HG03039 (cell line): ENCODE measurements at regions not wholly inside any gene's neighbourhood (a gene's known extent, or its start where the extent isn't known, plus 50 kb on each side); places are given as distances from the start of the nearest gene placed in this dataset.
A peak's percentile ranks its signal among the peaks of the same experiment; 100 is the strongest.
"Not testable (repeated sequence)": the region's sequence is repeated elsewhere in the genome, so short reads cannot be mapped to it uniquely, and the experiment has no call there.

Experiments used
- ATAC-seq: cut with Tn5 transposase; IDR thresholded peaks from one replicate; pipeline ENCODE4 v1.9.1; 2021; ENCODE audit warnings: mild to moderate bottlenecking, moderate library complexity; ENCODE audit not compliant: unreplicated experiment

DNA sequence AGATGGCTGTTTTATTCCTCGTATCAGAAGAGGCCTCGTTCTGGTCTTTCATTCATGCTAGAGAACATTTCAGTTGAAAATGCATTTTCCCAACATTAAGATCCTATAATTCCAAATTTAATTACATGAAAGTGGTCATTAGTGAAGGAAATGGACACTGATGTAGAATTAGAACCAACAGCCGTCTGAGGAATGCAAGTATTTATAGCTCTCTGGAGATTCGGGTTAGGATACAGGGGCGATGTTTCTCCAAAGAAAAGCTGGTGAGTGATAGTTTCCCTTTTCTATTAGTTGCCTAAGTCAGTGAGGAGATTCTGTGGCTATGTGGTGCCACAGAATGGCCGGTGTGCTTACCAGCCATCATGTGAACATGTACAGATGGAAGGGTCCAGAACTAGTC is 109.0 kb upstream of the IL12A start:
- ATAC-seq: no peak

DNA sequence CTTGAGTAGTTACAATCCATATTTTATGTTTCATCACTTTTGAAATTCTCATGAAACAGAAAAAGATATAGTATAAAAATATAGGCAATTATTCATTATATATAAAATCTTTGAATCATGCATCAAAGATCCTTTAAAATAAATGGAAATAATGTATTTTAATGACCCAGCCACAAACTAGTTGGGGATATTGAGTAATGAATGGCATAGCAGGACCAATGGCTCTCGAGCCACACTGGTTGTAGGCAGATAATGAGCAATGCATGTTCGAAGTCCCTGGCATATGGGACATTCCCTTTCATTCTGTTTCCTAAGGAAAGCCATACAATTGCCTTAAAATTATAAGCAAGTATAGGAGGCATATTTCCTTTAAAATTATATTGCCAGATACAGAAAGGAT is 107.4 kb upstream of the IL12A start:
- no peak for ATAC-seq

DNA sequence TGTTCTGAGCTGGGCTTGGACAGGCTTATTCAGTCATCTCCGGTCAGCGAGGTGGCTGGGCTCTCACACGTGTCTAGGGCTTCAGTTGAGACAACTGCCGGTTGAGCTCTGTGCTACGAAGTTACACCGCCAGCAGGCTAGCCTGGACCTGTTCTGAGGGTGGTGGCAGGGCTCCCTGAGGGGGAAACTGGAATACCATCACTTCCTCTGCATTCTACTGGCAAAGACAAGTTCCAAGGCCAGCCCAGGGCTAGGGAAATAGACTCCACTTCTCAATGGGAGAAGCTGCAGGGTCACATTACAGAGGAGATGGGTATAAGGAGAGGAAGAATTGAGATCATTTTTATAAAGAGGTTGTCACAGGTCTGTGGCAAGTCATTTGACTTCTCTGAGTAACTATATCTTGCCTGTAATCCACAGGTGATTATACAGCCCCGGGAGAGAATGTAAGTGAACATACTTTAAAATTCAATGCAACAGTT is 106.8 kb upstream of the IL12A start:
- no peak for ATAC-seq

DNA sequence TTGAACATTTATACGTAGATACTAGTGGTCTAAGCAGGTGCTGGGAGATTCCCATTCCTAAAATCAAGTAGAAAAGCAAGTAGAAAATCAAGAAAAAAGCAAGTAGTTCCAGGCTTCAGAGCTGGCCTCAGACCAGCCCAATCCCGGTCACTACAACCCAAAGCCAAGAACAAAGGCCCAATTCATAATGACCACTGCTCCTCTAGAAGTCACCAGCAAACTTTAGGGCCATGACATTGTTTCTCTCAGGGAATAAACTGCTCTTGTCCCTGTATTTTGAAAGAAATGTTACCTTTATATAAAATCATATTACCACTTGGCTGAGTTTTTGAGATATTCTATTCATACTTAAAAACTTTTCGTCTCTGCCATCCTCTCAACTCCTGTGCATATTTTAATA is 106.3 kb upstream of the IL12A start:
- no peak for ATAC-seq

DNA sequence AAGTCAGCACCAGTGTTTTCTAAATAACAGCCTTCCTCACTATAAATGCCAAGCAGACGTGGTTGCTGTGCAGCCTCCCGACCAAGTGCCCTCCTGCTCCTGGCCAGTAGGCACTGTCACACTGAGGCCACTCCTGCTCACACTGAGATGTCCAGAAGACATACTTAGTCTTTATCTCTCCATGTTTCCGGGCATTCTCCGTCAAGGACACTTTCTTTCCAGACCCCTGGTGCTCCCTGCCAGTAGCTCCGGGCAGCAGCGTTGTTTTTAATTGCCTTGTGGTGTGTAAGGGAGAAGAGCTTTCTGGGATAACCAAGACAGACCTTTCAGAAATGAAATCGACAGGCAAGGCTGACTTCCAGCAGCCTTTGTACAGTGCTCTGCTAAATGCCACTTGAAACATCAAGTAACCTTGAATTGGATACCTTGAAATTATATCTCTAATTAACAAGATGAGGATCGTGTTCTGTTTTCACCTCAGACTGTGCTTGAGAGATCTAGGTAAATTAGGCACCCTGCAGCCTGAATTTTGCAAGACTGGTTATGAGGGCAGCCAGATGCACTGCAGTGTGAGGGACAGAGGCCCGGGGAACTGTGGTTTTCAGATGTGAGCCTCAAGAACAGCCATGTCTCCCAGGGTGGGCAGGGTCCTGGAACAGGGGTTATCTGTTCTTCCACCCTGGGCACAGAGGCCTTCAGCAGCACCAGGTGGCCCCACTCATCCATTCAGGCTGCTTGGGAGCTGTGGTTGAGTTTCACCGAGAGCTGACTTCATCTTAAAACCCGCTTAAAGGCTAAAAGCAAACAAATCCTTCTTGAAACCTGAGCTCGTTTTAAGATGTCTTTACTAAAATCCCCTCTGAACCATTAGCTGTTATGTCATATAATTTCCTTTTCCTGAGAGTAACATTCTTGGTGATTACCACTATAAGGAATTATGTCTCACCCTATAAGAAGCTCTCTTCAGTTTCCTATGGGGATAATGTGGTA is 105.5 kb upstream of the IL12A start:
- ATAC-seq: no peak

DNA sequence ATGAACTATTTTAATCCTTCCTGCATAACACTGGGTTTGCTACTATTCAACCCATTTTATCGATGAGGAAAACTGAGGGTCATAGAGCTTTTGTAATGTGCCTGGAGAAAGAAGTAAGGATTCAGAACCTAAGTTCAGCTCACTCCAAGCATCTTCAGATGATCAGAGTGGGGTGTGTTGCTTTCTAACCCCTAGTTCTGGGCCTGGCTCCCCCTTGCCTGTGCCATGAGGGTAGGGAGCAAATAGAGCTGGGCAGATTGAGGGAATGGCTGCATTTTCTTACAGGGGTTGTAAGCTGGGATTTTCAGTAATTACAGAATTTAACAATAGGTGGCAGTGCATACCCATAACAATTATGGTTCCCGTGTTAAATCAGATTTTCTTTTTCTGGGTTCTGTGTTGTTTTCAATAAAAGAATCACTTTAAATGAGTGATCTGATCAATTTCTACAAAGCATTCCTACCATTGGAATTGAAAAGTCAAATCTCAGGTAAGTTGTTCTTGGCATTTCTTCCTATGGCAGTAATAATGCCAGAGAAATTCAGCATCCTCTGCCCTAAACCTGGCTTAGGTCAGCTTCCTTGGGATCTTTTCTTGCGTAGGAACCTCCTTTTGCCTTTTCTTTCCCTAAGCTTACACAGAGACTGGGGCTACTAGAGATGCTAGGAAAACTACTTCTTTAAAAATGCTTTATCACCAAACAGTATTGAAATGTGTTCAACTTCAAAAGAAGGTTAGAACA is 103.8 kb upstream of the IL12A start:
- no peak for ATAC-seq

DNA sequence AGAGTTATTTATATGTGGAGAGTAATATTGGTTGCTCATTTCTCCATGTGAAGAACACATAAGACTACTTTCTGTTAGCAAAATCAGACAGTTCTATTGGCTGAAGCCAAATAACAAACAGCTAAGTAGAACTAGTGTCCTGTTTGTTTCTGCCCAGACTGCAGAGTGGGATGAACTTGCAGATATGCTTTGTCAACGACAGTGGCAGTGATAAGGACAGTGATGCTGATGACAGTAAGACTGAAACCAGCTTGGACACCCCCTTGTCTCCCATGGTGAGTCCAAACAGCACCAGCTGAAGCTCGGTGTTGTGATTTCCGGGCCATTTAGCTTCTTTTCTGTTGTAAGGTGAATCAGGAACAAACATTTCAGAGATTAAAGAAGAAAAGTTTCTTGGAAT is 102.6 kb upstream of the IL12A start:
- peak; percentile 73 for ATAC-seq

DNA sequence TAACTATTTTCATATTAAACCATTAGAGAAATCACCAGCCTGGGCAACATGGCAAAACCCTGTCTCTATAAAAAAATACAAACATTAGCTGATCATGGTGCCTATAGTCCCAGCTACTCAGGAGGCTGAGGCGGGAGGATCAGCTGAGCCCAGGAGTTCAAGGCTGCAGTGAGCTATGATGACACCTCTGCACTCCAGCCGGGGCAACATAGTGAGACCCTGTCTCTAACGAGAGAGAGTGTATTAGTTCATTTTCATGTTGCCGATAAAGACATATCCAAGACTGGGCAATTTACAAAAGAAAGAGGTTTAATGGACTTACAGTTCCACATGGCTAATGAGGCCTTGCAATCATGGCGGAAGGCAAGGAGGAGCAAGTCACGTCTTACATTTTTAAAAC is 102.1 kb upstream of the IL12A start:
- ATAC-seq: not testable (repeated sequence)

DNA sequence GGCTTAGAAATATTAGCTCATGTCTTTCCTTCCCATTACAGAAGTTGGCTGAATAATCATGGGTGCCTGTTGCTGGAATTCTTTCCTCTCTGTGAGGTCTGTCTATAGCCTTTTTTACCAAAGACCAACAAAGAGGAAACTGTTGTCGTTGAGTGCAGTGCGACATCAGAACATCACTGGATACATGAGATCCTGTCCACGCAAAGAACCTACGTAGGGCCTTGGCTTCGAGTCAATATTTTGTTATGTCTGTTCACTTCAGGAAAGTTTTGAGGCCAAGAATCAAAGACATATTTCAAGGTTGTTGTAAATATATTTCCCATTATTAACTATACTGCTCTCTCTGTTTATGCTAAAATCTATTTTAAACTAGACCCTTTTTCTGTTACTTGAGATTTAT is 101.5 kb upstream of the IL12A start:
- no peak for ATAC-seq

DNA sequence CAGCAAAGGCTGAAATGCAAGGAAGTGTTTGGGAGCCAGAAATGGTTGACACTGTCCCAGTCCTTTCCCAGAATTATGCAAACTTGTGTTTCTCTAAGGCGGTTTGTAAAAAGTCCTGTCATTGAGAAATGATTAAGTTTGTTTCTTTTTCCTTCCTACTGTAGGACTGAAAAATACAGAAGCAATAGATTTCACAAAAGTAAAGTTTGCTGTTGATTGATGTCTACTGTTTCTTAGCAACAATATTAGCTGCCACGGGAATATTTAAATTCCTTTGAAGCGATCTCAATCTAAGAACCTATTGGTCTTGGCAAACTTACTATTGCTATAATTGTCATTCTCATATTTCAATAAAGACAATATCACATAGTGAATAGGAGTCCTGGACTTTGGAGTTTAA is 100.7 kb upstream of the IL12A start:
- ATAC-seq: no peak

DNA sequence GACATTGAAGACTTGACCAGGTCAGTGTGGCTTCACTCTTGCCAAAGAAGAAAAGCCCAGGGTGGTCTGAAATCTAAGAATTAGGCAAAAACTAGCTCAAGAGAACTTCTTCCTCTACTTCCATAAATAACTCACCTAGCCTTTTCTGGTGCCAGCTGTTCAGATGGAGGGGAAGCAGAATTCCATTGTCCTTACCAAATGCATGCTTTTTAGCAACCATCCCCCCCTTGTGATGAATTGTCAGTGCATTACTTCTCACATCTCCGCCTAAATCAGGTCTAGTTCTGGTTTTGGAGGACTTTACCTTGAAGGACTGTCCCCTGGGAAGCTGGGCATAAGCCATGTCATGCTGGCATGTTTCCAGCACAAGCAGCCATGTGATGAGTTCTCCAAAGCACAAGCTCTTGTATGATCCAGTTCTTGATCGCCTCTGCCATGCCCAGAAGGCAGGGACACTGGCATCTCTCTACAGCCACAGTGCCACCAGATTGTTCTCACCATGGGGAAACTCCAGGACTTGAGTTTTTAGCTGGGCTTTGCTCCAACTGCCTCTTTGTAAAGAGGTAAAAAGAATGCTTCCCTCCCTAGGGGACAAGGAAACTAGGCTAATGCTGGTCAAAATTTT is 96.4 kb upstream of the IL12A start:
- ATAC-seq: no peak

DNA sequence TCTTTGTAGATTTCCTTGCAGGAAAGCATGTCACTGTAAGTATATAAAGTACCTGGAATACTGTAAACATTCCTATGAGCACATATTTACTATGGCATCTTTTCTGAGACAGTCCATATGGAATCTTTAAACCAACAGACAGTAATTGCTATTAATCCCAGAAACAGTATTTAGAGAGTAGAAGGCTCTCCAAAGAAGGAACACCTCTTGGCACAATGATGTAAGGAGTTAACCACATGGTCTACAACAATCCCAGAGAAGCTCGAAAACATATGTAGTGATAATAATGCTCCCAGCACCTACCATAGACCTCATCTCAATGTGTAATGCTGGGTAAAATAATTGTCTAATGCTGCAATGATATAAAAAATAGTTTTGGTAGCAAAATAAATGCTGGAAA is 95.8 kb upstream of the IL12A start:
- no peak for ATAC-seq

DNA sequence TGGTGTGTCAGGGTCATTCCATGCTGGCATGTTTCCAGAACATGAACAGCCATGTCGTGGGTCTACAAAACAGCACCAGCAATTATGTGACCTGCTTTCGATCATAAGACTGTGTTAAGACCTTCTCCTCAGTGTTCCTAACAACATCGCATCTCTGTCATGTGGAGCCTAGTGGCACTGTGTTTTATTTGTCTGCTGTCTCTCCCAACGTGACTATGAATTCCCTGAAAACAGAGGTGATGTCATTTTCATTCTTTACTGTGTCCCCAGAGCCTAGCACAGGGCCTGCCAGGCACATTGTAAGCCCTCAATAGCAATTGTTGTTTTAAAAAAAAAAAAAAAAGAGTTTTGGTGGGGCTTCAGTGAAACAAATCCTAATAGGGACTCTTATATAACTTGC is 94.2 kb upstream of the IL12A start:
- no peak for ATAC-seq

DNA sequence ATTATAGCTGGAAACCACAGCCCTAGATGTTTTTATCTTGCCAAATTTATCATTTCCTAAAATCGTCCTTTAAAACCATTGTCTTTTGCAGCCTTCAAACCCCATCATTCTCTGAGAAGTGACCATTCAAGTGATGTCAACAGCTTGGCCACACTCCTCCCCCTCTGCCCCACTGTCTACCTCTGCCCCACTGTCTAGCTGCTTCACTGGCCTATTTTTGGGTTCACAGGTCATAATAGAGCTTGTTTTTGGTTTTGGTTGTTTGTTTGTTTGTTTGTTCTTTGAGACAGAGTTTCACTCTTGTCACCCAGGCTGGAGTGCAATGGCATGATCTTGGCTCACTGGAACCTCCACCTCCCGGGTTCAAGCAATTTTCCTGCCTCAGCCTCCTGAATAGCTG is 93.2 kb upstream of the IL12A start:
- no peak for ATAC-seq

DNA sequence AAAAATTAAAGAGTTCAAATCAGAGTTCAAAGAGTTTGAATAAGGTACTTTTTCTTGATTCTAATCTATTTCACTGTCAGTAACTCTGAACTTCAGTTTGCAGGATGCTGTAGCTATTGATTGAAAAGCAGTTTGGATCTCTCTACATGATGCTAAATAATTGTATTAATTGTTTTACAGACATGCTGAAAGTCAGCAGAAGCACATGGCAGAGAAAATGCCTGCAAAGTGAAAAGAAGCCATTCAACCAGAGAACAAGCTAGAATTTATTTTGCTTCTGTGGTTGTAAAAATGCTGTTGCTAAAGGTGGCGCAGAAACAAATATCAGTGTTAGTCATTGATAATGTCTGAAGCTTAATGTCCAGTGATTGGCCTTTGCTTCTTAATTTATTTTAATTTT is 92.1 kb upstream of the IL12A start:
- no peak for ATAC-seq

DNA sequence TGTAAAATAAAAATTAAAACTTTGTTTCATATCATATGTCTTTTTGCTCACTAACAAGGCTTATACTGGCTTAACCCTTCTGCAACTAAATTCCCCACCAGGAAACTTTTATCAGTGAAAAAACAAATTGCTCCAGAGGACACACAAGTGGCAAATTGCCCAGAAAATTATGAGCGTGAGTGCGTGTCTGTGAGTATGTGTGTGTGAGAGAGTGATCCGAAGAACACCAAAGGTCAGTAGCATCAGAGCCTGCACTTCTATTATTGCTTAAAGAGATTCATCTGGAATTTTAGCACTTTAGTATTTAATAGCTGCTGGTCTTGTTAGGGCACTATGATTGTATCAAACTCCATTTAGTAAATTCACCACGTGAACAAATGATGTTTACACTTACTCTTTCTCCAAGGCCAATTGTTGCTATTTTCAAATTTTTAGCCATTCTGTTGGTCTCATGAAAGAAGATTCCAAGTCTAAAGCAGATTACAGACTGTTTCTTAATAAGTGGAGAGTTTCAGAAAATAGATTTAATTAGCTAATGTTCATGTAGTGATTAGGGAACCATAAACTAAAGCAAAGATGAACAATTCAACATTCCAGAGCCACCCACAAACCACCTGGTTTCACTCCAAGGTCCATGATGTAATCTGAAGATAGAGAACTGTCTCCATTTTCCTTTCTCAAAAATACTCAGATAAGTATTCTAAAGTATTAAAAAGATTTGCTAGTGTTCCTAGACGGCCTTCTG is 91.1 kb upstream of the IL12A start:
- ATAC-seq: no peak

DNA sequence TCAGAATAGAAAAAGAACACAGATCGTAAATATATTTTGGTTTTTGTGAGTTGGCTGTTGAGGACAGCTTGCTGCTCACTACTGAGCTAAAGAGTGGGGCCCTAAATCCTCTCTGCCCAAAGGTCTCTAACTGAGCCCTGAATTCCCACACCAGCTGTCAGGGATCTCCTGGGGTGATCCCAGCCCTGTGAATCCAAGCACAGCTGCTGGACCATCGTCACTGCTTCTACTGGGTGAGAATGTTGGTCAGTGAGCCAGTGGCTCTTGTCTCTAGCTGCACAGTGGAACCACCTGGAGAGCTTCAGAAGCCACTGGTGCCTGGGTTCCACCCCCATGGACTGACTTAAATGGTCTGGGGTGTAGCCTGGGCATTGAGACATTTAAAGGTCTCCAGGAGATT is 90.5 kb upstream of the IL12A start:
- no peak for ATAC-seq

DNA sequence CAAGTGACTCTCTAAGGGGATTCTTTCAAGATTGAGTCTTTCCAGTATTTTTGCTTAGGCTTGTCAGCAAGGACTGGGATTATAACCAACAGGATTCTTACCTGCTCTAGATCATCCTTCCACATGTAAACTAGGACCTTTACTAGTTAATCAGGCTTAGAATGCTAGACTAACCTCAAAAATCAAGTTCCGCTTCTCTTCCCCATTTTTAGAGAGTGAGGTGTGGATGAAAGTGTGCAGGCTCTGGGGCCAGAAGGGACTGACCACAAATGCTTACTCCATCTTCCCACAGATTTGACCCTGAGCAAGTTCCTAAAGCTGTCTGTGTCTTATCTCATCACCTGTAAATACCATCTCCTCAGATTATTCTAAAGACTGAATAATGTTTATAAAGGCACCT is 89.5 kb upstream of the IL12A start:
- no peak for ATAC-seq

DNA sequence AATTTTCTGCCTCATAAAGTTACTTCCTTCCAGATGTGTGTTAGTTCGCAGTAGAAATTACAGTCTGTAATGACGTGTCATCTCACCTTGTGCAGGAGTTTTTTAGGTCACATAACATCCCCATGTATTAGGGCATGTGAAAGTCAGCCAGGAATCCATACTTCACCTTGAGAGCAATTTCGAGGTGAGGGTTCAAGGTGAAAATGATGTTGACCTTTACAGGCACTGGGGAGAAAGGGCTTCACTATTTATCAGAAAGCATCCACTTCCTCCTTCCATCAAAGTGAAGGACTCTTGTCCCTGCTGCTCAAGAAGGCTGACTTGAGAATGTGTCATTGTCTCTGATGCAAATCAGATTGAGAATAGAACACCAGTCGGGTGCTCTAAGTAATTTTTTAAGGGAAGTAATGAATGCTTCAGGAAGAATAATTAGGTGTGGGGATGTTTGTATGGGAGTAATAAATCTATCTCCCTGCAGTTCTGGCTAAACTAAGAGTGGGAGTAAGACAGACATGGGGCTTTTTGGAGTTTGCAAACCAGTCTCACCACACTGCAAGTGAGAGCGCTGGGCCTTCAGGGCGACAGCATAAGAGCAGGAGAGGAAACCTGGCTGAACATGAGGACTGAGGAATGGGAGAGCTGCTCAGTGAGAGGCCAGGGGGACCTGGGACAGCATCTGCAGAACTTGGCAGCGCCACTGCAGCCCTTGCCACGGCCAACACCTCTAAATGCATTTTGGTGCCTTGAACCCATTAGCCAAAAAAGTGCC is 85.9 kb upstream of the IL12A start:
- ATAC-seq: peak; percentile 65

DNA sequence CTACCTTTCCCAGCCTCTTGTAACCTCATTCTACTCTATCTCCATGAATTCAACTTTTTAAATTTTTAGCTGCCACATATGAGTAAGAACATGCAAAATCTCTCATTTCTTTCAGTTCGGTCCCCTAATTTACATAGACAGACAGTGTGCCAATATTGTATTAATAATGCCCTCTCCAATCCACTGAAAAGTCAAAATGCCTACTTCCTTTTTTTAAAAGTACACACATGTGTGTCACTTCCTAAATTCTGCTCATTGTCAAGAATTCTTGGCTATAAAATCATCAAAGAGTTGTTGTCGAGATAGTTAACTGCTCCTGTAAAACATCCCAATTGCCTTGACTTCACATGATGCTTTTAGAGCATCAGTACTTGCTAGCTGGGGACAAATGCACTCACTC is 84.2 kb upstream of the IL12A start:
- peak; percentile 36 for ATAC-seq
